Activated effector memory CD4-positive, alpha-beta T cell treated with Interleukin-2 at 50 U/mL for 16 hours (primary cell): ENCODE measurements at regions not wholly inside any gene's neighbourhood (a gene's known extent, or its start where the extent isn't known, plus 50 kb on each side); places are given as distances from the start of the nearest gene placed in this dataset.
"Not testable (repeated sequence)": the region's sequence is repeated elsewhere in the genome, so short reads cannot be mapped to it uniquely, and the experiment has no call there.

Experiments used
- DNase-seq: peaks from one replicate; pipeline ENCODE4 v3.0.0-alpha.2; 2020

DNA sequence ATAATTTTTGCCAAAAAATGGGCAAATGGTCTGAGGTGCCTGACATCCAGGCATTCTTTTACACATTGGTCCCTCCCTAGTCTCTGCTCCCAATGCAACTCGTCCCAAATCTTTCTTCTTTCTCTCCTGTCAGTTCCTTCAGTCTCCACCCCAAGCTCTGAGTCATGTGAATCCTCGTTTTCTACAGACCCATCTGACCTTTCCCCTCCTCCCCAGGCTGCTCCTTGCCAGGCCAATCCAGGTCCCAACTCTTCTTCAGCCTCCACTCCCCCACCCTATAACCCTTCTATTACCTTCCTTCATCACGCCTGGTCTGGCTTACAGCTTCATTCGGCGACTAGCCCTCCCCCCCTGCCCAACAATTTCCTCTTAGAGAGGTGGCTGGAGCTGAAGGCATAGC lies 55.3 kb downstream of the BBS10 start:
- DNase-seq, result not testable (repeated sequence)

DNA sequence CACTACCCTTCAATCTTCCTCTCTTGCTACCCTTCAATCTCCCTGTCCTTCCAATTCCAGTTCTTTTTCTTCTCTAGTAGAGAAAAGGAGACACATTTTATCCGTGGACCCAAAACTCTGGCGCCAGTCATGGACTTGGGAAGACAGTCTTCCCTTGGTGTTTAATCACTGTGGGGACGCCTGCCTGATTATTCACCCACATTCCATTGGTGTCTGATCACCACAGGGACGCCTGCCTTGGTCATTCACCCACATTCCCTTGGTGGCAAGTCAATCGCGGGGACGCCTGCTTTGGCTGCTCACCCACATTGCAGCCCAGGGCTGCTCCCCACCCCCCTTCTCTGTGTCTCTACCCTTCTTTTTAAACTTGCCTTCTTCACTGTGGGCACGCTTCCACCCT lies 55.9 kb downstream of the BBS10 start:
- DNase-seq, result not testable (repeated sequence)

DNA sequence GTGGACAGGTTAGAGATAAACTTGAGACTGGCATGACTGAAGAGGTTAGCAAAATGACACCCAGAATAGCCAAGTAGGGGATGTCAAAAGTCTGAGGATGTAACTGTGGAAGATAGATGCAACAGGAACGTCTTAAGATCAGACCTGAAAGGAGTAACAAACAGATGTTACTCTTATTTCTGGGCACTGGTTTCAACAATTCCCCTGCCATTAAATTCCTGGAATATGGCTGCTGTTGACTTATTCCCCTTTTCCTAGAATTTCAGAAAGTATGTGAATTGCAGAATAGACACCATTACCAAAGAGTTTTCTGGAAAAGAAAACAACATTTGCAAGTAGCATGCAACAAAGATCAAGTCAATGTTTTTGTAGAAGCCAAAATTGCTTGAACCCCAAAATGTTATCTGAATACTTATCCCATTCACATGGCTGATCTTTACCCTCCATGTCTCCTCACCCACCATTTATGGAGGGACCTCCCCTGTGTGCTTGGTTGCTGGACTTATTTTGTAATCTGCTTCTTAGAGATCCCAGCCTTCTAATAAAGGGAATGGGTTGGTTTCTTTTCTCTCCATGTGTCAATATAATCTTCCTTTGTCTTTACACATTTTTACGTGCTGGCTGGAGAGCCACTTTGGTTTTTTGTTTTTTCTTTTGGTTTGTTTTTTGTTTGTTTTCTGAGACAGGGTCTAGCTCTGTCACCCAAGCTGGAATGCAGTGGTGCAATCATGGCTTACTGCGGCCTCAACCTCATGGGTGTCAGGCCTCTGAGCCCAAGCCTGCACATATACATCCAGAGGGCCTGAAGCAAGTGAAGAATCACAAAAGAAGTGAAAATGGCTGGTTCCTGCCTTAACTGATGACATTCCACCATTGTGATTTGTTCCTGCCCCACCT lies 57.0 kb downstream of the BBS10 start:
- DNase-seq, result no peak

DNA sequence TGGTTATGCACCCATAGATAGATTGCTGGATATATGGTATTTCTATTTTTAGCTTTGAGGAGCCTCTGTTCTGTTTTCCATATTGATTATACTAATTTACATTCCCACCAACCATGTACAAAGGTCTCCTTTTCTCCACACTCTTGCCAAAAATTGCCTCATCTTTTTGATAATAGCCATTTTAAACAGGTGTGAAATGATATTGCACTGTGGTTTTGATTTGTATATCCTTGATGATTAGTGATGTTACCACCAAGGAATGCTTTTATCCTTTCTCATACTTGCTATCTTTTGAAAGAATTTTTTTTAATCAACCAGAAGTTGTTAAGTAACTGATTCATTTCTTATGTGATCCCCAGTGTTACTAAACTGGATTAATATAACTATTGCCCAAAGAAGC lies 60.0 kb downstream of the BBS10 start:
- DNase-seq, result no peak

DNA sequence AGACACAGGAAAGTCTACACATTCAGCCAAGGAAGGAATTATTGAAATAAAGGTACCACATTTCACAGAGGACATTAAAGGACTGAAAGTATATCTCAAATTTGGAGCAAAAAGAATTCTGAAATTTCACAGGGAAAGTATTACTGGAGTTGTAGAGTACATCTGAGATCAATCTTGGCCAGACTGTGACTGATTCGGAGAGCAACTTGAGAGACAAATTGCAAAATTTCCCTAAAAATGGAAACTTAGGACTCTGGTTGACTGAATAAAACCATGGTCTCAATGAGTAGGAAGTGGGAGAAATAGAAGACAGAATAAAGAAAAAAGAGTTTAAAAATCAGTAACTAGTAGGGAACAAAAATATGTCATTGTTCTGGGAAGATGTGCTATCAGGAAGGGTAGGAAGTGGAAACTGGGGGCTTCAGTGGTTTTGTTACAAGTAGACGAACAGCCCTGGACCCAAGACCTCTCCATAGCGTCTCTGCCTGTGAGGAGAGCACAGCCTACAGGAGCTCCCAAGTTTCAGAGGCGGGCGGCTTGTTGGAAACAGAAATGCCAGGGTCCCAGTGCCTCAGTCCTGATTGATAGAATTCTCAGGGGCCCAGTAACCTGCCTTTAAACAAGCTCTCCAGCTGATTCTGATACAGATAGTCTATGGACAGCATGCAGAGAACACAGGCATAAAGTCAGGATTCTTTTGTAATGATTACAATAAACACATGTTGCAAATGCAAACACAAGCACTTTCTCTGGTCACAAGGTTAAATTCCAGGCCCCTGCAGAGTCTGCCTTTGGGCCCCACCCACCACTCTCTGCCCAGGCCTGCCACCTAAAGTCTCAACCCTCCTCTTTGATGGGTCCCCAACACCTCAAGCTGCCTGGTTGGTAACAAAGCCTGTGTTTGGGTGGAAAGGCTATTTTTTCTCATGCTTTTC lies 63.1 kb downstream of the BBS10 start:
- DNase-seq, result no peak

DNA sequence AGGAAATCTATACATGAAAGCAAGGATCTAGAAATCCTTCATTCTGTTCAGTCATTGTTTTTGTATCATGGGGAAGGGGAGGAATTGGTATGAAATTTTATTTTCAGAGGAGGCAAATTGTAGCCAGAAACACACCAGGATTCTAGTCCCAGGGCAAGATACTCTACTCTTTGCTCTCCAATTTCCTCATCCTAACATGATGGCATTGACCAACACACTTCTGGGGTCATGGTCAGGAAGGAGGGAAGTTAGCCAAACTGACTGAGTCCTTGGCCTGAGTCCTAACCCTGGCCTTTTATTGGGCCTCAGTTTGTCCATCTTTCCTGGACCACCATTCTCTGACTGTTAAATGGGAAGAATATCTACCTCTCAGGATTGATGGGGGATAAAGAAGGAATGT lies 65.5 kb downstream of the BBS10 start:
- no peak for DNase-seq

DNA sequence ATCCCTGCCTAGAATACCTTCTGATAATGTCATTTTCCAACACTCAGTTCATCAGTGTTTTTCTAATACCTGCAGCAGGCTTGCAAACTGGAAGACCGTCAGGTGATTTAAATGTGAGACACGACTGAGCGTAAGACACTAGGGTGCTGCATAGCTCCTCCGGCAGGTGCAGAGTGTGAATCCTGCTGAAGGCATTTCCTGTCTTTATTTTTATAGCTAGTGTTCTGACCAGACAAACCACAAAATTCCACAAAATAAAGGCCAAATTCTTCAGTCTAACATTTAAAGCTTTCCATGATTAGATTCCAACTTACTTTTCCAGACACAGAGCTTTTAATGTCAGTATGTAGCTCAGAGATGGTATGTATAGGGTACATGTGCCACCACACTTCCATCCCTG lies 70.7 kb downstream of the BBS10 start:
- DNase-seq, result no peak

DNA sequence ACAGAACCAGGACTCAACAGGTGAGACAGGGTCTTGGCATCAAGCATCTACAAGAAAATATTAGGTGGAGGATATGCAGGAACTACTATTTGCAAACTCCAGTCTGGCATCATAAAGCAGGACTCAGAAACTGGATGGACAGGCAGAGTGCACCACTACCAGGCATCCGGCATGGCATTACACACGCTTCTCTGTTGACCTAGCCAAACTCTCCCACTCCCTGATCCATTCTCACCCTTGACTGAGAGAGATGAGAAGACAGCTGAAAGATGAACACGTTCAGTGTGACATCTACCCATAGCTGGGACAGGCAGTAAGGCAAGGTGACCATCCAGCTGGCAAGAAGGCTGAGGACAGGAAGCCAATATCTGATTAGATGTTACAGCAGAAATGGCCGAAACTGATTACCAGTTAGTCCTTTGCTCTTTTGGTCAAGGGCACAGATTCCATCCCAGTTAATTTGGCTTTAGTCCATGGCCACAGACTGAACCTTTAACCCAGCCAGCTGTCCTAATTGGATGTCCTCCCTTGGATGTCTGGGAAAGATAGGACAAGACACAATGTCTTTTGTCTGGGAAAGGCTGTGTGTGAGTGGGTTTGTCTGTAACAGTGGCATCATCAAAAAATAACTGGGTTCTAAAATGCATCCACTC lies 71.6 kb downstream of the BBS10 start:
- DNase-seq, result no peak

DNA sequence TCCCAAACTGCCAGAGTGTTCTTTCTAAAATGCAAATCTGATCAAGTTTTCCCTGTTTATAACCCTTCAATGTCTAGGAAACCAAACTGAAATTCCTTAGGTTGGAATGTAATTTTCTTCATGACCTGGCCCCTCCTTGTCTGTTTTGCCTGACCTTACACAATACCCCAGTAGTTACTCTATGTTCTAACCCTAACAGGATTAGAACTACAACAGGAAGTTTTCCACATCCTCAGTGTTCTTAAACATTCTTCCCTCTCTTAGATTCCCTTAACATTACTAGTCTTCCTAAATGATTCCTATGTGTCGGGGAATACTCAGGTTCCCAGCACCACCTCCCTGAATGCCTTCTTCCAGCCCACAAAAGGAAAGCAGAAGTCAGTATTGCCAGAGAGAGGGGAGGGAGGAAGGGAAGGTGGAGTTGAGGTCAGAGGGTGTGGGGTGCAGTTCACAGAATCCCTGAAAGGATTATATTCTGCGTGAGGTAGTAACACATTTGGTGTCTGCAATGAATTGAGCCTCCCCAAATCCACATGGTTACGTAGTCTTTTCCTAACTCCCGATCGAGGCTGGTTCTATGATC lies 72.6 kb downstream of the BBS10 start:
- no peak for DNase-seq

DNA sequence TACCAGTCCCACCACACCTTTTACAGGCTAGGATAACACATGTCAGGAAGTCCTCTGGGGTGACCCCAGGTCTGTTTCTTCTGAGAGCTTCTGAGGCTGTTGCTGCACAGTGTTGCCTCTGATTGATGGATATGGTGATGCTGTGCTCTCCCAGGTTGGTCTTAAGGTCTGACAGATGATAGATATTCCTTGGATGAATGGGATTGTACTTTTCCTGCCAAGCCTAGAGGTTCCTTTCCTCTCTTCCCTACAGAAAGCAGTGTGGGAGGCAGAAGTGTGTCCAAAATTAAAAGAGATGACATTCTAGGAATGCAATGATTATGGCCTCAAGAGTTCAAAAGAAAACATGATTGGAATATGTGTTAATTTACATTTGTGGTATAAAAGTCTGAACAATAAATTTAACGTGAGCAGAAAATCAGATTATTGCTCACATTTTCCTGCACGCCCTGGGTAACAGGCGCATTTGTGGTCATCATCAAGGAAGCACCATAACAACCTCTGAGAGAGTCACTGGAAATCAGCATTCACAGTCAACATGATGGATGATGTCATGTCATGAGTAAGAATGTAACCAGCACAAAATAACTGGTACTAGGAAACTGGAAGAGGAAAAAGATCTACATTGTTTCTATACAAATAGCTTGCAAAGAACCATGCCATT lies 73.7 kb downstream of the BBS10 start:
- no peak for DNase-seq

DNA sequence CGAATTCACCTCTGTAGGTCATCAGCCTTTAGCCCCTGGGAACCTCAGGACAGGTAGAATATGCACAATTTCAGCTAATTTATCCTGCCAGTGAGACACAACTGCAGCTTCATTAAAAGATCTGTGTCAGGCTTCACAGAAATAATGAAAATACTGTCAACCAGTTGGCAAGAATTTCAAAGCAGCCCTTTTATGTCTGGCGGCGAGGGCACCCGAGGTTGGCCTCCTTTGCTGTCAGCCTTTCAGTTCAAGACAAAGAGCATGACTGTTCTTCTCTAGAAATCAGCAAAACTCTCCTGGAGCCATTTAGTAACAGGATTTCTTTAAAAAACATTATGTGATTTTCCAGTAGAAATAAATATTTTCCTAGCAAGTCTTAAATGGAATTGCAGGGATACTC lies 75.9 kb downstream of the BBS10 start:
- DNase-seq, result no peak

DNA sequence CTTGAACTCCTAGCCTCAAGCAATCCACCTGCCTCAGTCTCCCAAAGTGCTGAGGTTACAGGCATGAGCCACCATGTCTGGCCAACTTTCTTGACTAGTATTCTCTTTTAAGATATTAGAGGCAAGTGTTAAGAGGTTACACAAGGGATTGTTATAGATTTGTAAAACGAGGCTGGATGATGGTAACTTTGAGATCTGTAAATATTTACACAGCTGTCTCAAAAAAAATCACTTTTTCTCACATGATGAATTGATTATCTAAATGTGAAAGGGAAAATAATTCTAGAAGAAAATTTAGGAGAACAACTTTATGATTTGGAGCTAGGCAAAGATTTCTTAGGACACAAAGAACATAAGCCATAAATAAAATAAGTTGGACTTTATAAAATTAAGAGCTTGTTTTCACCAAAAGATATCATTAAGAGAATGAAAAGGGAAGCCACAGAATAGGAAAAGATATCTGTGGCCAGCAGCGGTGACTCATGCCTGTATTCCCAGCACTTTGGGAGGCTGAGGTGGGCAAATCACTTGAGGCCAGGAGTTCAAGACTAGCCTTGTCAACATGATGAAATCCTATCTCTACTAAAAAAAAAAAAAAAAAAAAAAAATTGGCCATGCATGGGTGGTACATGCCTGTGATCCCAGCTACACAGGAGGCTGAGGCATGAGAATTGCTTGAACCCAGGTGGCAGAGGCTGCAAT lies 77.4 kb downstream of the BBS10 start:
- DNase-seq, result no peak

DNA sequence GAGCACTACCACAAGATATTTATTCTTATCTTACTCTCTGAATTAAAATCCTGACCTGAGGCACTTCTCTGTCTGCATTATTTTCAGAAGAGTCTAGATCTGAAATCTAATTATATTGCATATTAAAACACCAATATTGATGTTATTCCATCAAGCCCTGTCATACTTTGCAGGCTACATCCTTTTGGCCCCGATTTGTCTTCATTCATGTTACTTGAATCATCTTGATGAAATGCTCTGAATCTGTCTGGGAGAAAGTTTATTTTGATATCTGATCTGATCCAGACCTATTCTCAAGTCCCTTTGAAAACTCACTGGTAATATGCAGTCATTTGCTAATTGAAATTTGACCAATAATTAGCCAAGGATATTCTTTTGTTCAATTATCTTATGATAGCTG lies 79.9 kb downstream of the BBS10 start:
- no peak for DNase-seq

DNA sequence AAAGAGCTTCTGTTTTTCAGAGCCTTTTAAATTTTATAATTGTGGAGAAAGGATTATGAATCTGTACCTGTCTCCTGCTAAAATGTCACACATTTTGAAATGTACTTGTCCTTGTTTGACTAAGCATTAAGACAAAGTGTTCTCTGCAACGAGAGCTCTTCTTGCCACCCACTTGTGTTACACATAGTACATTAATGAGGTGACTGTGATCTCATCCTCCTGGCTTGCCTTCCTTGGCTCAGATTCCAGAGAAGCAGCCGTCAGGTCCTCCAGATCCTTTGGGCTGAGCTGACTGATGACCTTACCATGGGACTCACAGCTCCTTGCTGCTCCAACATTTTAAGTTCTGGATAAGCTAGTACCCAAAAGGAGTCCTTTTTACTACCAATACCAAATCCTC lies 81.4 kb downstream of the BBS10 start:
- DNase-seq, result no peak

DNA sequence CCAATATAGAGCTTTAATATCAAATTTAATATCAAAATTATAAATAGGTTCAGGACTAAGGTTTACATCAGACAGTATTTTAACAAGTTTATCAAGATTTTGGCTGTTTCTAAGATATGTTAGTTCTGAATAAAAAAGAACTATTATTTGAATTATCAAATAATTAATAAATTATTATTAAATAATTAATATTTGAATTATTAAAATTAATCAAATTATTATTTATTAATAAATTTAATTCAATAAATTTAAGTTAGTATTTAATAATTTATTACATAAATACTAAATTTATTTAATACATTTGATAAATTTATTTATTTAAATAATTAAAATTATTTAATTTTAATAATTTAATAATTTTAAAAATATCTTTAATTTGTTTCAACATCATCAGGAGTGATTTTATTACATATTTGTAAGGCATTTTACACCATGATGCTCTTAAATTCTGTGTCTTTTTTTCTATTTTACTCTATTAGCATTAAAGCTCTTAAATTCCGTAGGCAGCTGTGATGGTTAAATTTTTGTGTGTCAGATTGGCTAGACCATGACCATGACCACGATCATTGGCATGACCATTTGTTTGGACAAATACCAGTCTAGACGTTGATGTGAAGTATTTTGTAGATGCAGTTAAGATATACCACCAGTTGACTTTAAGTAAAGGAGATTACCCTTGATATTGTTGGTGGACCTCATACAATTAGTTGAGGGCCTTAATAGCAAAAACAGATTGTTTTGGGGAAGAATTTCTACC lies 82.6 kb downstream of the BBS10 start:
- no peak for DNase-seq

DNA sequence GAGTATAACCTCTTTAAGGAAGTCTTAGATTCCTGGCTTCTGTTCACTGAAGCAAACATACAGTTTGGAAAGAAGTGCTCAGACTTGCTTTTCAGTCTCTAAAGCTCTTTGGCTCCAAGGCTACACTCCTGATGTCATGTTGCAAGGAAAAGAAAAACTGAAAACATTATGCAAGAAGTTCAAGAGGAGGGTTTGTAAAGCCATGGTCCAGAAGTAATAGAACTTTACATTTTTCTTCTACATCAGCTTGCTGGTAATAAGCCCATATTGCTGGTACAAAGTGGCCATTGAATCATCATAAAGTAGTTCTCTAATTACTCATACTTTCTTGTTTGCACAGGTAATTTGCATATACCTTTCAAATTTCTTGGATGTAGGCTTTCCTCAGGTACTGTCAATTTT lies 83.6 kb downstream of the BBS10 start:
- no peak for DNase-seq

DNA sequence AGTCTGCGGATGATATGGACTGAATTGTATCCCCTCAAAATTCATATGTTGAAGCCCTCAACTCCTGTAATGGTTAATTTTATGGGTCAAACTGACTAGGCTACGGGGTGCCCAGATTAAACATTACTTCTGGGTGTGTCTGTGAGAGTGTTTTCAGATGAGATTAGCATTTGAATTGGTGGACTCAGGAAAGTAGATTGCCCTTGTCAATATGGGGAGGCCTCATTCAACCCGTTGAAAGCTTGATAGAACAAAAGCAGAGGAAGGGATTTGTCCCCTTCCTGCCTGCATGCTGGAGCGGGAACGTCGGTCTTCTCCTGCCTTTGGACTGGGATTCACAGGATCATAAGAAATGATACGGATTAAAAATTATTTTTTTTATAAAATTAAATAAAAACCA lies 84.5 kb downstream of the BBS10 start:
- no peak for DNase-seq

DNA sequence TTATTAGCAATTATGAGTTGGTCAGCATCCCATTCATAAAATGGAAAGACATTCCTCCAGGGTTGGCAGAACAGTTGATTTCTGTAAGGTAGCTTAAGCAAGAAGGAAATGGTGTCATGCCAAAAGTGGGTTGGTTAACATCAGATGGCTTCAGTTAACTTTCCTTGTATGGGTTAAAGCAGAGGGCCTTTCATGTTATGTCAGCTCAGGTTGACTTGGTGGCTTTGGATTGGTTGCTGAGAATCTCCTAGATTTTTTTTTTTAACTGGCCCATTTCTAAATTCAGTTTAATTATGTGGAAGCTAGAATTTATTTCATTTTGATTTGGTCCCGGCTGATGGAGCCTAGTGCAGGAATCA lies 87.8 kb downstream of the BBS10 start:
- no peak for DNase-seq

DNA sequence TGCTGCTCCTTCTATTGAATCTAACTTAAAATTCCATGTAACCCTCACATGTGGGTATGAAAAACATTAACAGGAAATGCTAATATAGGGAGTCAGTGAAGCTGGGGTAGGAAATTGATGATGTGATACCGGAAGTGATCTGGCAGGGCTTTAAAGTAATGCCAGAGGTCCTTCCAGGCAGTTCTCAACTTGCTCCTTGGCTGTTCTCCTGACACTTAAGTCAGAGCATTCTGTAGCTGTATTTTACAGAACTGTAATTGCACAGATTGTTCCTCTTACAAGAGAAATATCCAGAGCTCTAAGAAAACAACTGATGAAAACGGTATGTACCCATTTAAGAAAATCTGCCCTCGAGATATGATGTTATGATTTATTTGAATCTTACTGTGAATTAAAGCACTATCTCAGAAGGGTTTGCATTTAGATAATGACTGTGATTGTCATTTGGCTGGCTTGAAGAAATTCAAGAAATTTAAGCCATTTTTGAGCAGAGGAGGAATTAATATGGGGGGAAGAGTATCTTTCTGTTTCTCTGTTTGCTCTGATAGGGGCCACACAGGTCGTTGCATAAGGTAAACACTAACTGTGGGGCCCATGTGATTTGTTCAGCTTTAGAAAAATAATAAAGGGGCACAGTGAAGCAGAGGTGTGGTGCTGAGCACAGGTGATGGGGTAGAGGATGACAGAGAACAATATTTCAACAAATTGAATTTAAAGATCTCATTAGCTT lies 88.4 kb downstream of the BBS10 start:
- DNase-seq, result no peak

DNA sequence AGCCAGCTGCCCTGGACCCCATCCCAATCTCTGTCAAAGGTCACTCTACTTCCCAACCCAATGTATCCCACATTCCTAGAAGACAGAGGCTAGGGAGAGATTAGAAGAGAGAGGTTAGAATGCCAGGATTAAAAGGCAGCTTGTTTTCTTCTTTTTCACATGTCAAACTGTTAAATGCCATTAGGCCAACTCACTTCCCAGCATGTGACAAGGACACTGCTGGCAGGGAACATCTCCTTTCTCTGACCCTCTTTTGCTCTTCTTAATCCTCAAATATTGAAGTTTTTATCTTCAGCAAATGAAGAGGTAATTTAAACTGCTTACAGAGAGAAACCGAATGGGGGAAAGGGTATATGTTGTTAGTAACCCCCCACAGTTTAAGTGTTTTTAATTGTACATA lies 89.1 kb downstream of the BBS10 start:
- no peak for DNase-seq
